ENCODE measurements at regions not wholly inside any gene's neighbourhood (a gene's known extent, or its start where the extent isn't known, plus 50 kb on each side); places are given as distances from the start of the nearest gene placed in this dataset.

GRCh38 chr13:72437458-72437857, 290.0 kb downstream of the MZT1 start:
- no peak for DNase-seq

GRCh38 chr13:72435251-72435650, 292.2 kb downstream of the MZT1 start:
- DNase-seq, result no peak

GRCh38 chr13:72431981-72432682, 295.3 kb downstream of the MZT1 start:
- no peak for DNase-seq

GRCh38 chr13:72430923-72431322, 296.5 kb downstream of the MZT1 start:
- DNase-seq, result no peak

GRCh38 chr13:72427757-72428528, 299.5 kb downstream of the MZT1 start:
- no peak for DNase-seq

GRCh38 chr13:72424059-72424458, 303.4 kb downstream of the MZT1 start:
- DNase-seq, result no peak

- no peak for DNase-seq
Measured at GRCh38 chr13:72415817-72416216, 311.6 kb downstream of the MZT1 start.

- no peak for DNase-seq
Measured at GRCh38 chr13:72412481-72412880, 314.9 kb downstream of the MZT1 start.

GRCh38 chr13:72405441-72405840, 322.0 kb downstream of the MZT1 start:
- no peak for DNase-seq

- DNase-seq, result no peak
Measured at GRCh38 chr13:72403396-72404010, 323.9 kb downstream of the MZT1 start.

GRCh38 chr13:72400856-72401255, 326.6 kb downstream of the MZT1 start:
- DNase-seq, result no peak

GRCh38 chr13:72399351-72399750, 328.1 kb downstream of the MZT1 start:
- DNase-seq, result no peak

GRCh38 chr13:72397265-72397664, 330.2 kb downstream of the MZT1 start:
- DNase-seq, result no peak

- no peak for DNase-seq
Measured at GRCh38 chr13:72390909-72391308, 336.5 kb downstream of the MZT1 start.

- no peak for DNase-seq
Measured at GRCh38 chr13:72386138-72386684, 341.2 kb downstream of the MZT1 start.

GRCh38 chr13:72384879-72385278, 342.6 kb downstream of the MZT1 start:
- no peak for DNase-seq

- DNase-seq, result no peak
Measured at GRCh38 chr13:72384186-72384823, 343.1 kb downstream of the MZT1 start.

GRCh38 chr13:72383646-72384045, 343.8 kb downstream of the MZT1 start:
- DNase-seq, result no peak

- DNase-seq, result no peak
Measured at GRCh38 chr13:72379581-72379980, 347.8 kb downstream of the MZT1 start.

- DNase-seq, result no peak
Measured at GRCh38 chr13:72368031-72368430, 359.4 kb downstream of the MZT1 start.

GRCh38 chr13:72346716-72347115, 380.7 kb downstream of the MZT1 start:
- DNase-seq, result no peak

GRCh38 chr13:72342364-72342763, 385.1 kb downstream of the MZT1 start:
- no peak for DNase-seq

- no peak for DNase-seq
Measured at GRCh38 chr13:72341904-72342303, 385.5 kb downstream of the MZT1 start.

All from activated naive CD4-positive, alpha-beta T cell treated with Interleukin-2 at 50 U/mL for 16 hours (primary cell).